Neural cell (in vitro differentiated cells): ENCODE measurements at regions not wholly inside any gene's neighbourhood (a gene's known extent, or its start where the extent isn't known, plus 50 kb on each side); places are given as distances from the start of the nearest gene placed in this dataset.

ENCODE experiments used
- CTCF ChIP-seq: fragments of 450-650 bp; IDR thresholded peaks from 2 replicates; pipeline ENCODE4 v1.5.1; 2014; ENCODE audit warnings: antibody characterized with exemption, mild to moderate bottlenecking, moderate library complexity; ENCODE audit not compliant: poor library complexity, severe bottlenecking
- EZH2 ChIP-seq: fragments of 200-600, 300-800 bp; shearing (Covaris generic), sonication (generic); IDR thresholded peaks from 2 replicates; pipeline ENCODE4 v1.6.1; 2014; ENCODE audit warnings: antibody characterized with exemption, low read length, borderline replicate concordance, mild to moderate bottlenecking; ENCODE audit not compliant: insufficient read depth, poor library complexity, severe bottlenecking
- POLR2AphosphoS5 ChIP-seq: IDR thresholded peaks from 2 replicates; pipeline ENCODE4 v1.6.1; 2012
- RAD21 ChIP-seq: fragments of 450-650 bp; conservative IDR thresholded peaks from 2 replicates; pipeline ENCODE4 v1.6.1; 2014; ENCODE audit warnings: antibody characterized with exemption, mild to moderate bottlenecking, moderate library complexity
- REST ChIP-seq: IDR thresholded peaks from 2 replicates; pipeline ENCODE4 v1.6.1; 2012; ENCODE audit warnings: borderline replicate concordance
- SMC3 ChIP-seq: fragments of 450-650 bp; conservative IDR thresholded peaks from 2 replicates; pipeline ENCODE4 v1.6.1; 2014; ENCODE audit warnings: antibody characterized with exemption, mild to moderate bottlenecking, moderate library complexity; ENCODE audit not compliant: poor library complexity
- TAF1 ChIP-seq: IDR thresholded peaks from 2 replicates; pipeline ENCODE4 v1.6.1; 2012; ENCODE audit warnings: low read depth

GRCh38 chr6:135675026-135675425 lies 176.5 kb upstream of the PDE7B start:
- TF ChIP-seq POLR2AphosphoS5, result no peak
- no peak for TF ChIP-seq EZH2
- TF ChIP-seq CTCF, result no peak
- no peak for TF ChIP-seq SMC3
- no peak for TF ChIP-seq RAD21
- TF ChIP-seq TAF1, result no peak
- TF ChIP-seq REST, result no peak
